HEK293 (cell line): ENCODE measurements at regions not wholly inside any gene's neighbourhood (a gene's known extent, or its start where the extent isn't known, plus 50 kb on each side); places are given as distances from the start of the nearest gene placed in this dataset.

Experiments
- CTCF ChIA-PET: fragments of 350-600 bp; formaldehyde crosslinking; extraction: SDS; loops from one replicate; lab custom pipeline; 2021; ENCODE audit warnings: antibody characterized with exemption; lab: Yijun Ruan, JAX
- POLR2A ChIA-PET: fragments of 300-600 bp; formaldehyde crosslinking; extraction: SDS; loops from one replicate; lab custom pipeline; 2020; ENCODE audit warnings: antibody characterized with exemption, inconsistent platforms; lab: Yijun Ruan, JAX
- H3K27ac ChIP-seq: fragments of 200-500 bp; sonication (Bioruptor generic); 2 replicates; pipeline ENCODE4 v1.5.1; 2014; ENCODE audit warnings: low read depth, low read length, control low read depth, inconsistent platforms; ENCODE audit errors: extremely low read depth
- H3K36me3 ChIP-seq, 2 experiments: fragments of 200-500 bp in 1 of 2; sonication (Bioruptor generic) in 1 of 2; 1 replicate in 1 of 2; 2 replicates in 1 of 2; pipeline ENCODE4 v1.5.1; 2014 to 2017; ENCODE audit warnings: inconsistent platforms in 2 of 2, low read length in 2 of 2; ENCODE audit not compliant: control insufficient read depth in 2 of 2, insufficient read depth in 1 of 2
- H3K4me1 ChIP-seq: fragments of 200-500 bp; sonication (Bioruptor generic); 2 replicates; pipeline ENCODE4 v1.5.1; 2014; ENCODE audit warnings: mild to moderate bottlenecking, low read length, inconsistent platforms; ENCODE audit not compliant: control insufficient read depth, insufficient read depth
- H3K4me3 ChIP-seq: 2 replicates; pipeline ENCODE4 v1.5.1; 2011; ENCODE audit warnings: low read depth, mild to moderate bottlenecking, control low read depth, low read length, moderate library complexity
- H3K9me3 ChIP-seq: fragments of 200-500 bp; sonication (Bioruptor generic); 2 replicates; pipeline ENCODE4 v1.5.1; 2014; ENCODE audit warnings: low read depth, low read length, inconsistent platforms; ENCODE audit not compliant: control insufficient read depth, insufficient read depth
- RBAK ChIP-seq: fragments of 450-650 bp; formaldehyde crosslinking; IDR thresholded peaks from 2 replicates; pipeline ENCODE4 v1.5.1; 2016; ENCODE audit warnings: missing biosample characterization, missing genetic modification characterization
- REPIN1 ChIP-seq: fragments of 450-650 bp; formaldehyde crosslinking; IDR thresholded peaks from 2 replicates; pipeline ENCODE4 v1.5.1; 2017; ENCODE audit warnings: missing biosample characterization, missing genetic modification characterization, low read depth
- SETDB1 ChIP-seq: IDR thresholded peaks from one replicate; pipeline ENCODE4 v1.6.1; 2017; ENCODE audit warnings: mild to moderate bottlenecking, low read length, moderate library complexity, mixed read lengths; ENCODE audit not compliant: insufficient read length
- TCF7L2 ChIP-seq: IDR thresholded peaks from 2 replicates; pipeline ENCODE4 v1.6.1; 2011; ENCODE audit warnings: low read depth, mild to moderate bottlenecking, inconsistent platforms, low read length, moderate library complexity, borderline replicate concordance
- TRIM28 ChIP-seq: IDR thresholded peaks from 2 replicates; pipeline ENCODE4 v1.6.1; 2011; ENCODE audit warnings: low read length, control low read depth, borderline replicate concordance
- ZBTB11 ChIP-seq: fragments of 450-650 bp; formaldehyde crosslinking; conservative IDR thresholded peaks from 2 replicates; pipeline ENCODE4 v1.5.1; 2016; ENCODE audit warnings: low read depth, missing biosample characterization, missing genetic modification characterization
- ZBTB21 ChIP-seq: fragments of 450-650 bp; formaldehyde crosslinking; IDR thresholded peaks from 2 replicates; pipeline ENCODE4 v1.5.1; 2017; ENCODE audit warnings: missing biosample characterization, missing genetic modification characterization
- ZNF114 ChIP-seq: fragments of 450-650 bp; formaldehyde crosslinking; IDR thresholded peaks from 2 replicates; pipeline ENCODE4 v1.5.0; 2017; ENCODE audit warnings: missing biosample characterization, missing genetic modification characterization
- ZNF174 ChIP-seq: fragments of 450-650 bp; formaldehyde crosslinking; IDR thresholded peaks from 2 replicates; pipeline ENCODE4 v1.5.0; 2017; ENCODE audit warnings: missing biosample characterization, mild to moderate bottlenecking, missing genetic modification characterization
- ZNF18 ChIP-seq: fragments of 450-650 bp; formaldehyde crosslinking; IDR thresholded peaks from 2 replicates; pipeline ENCODE4 v1.5.1; 2016; ENCODE audit warnings: missing biosample characterization, missing genetic modification characterization
- ZNF2 ChIP-seq: fragments of 450-650 bp; formaldehyde crosslinking; IDR thresholded peaks from 2 replicates; pipeline ENCODE4 v1.5.1; 2016; ENCODE audit warnings: missing biosample characterization, missing genetic modification characterization
- ZNF202 ChIP-seq: fragments of 450-650 bp; formaldehyde crosslinking; IDR thresholded peaks from 2 replicates; pipeline ENCODE4 v1.5.1; 2016; ENCODE audit warnings: missing biosample characterization, missing genetic modification characterization, borderline replicate concordance
- ZNF24 ChIP-seq: fragments of 450-650 bp; formaldehyde crosslinking; IDR thresholded peaks from 2 replicates; pipeline ENCODE4 v1.5.1; 2016; ENCODE audit warnings: missing biosample characterization, missing genetic modification characterization
- ZNF423 ChIP-seq: fragments of 450-650 bp; formaldehyde crosslinking; IDR thresholded peaks from 2 replicates; pipeline ENCODE4 v1.5.1; 2016; ENCODE audit warnings: missing biosample characterization, missing genetic modification characterization
- ZNF433 ChIP-seq: fragments of 450-650 bp; formaldehyde crosslinking; IDR thresholded peaks from 2 replicates; pipeline ENCODE4 v1.5.1; 2016; ENCODE audit warnings: missing biosample characterization, missing genetic modification characterization, low read depth
- ZNF514 ChIP-seq: fragments of 450-650 bp; formaldehyde crosslinking; IDR thresholded peaks from 2 replicates; pipeline ENCODE4 v1.5.1; 2016; ENCODE audit warnings: missing biosample characterization, missing genetic modification characterization
- ZNF521 ChIP-seq: fragments of 450-650 bp; formaldehyde crosslinking; IDR thresholded peaks from 2 replicates; pipeline ENCODE4 v1.5.1; 2017; ENCODE audit warnings: missing biosample characterization, mild to moderate bottlenecking, missing genetic modification characterization
- ZNF529 ChIP-seq: fragments of 450-650 bp; formaldehyde crosslinking; IDR thresholded peaks from 2 replicates; pipeline ENCODE4 v1.5.1; 2017; ENCODE audit warnings: missing genetic modification characterization, missing biosample characterization; ENCODE audit not compliant: insufficient replicate concordance
- ZNF580 ChIP-seq: fragments of 450-650 bp; formaldehyde crosslinking; IDR thresholded peaks from 2 replicates; pipeline ENCODE4 v1.5.1; 2016; ENCODE audit warnings: missing biosample characterization, missing genetic modification characterization
- ZNF600 ChIP-seq: fragments of 450-650 bp; formaldehyde crosslinking; IDR thresholded peaks from 2 replicates; pipeline ENCODE4 v1.5.1; 2016; ENCODE audit warnings: missing biosample characterization, missing genetic modification characterization
- ZNF626 ChIP-seq: fragments of 450-650 bp; sonication (Bioruptor Pico); formaldehyde crosslinking; IDR thresholded peaks from 2 replicates; pipeline ENCODE4 v1.5.1; 2018; ENCODE audit warnings: missing biosample characterization, missing genetic modification characterization, inconsistent platforms
- ZNF701 ChIP-seq: fragments of 450-650 bp; formaldehyde crosslinking; IDR thresholded peaks from 2 replicates; pipeline ENCODE4 v1.5.1; 2016; ENCODE audit warnings: missing biosample characterization, missing genetic modification characterization
- ZXDB ChIP-seq: fragments of 450-650 bp; formaldehyde crosslinking; IDR thresholded peaks from 2 replicates; pipeline ENCODE4 v1.5.1; 2016; ENCODE audit warnings: missing biosample characterization, missing genetic modification characterization
- TF ChIP-seq, protein P1 (sequence below): fragments of 450-650 bp; formaldehyde crosslinking; IDR thresholded peaks from 2 replicates; pipeline ENCODE4 v1.5.1; 2016; ENCODE audit warnings: missing biosample characterization, missing genetic modification characterization

DNA sequence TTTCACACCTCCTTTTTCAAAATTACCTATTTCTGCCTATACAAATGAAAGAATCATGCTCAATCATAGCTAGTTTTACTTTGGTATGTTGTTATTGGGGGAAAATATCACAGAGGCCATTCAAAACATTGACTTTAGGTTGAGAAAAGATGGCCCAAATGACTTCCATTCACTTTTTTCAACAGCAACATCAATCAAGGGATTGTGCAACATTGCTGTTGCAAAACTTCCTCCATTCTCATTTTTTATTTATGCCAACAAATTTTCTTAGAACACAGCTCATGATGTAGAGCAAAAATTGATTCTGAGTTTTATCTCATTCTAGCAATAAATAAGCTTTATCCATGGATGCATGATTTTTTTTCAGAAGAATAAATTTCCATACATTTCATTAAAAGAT is 93.6 kb upstream of the RORB start (continued):
- TF ChIP-seq ZBTB11 (tag by site-specific recombination) (no peak), ZNF24 (tag by site-specific recombination) (no peak), ZNF114 (no peak)
- TF ChIP-seq, all 188 proteins: peak for 0

GRCh38 chr9:74404620-74405019 is 92.5 kb upstream of the RORB start:
- ChIA-PET POLR2A (no interaction called here), CTCF (no interaction called here)
- H3K27ac ChIP-seq = no peak overlapping the region
- H3K4me1 ChIP-seq = no peaks in the 10 kb centered on the region
- no peaks in the 10 kb centered on the region for H3K9me3 ChIP-seq
- no peak for TF ChIP-seq TCF7L2
- TF ChIP-seq REPIN1 (tag by site-specific recombination) = no peak
- peak; percentile 93 for TF ChIP-seq SETDB1
- TF ChIP-seq ZNF174 (tag by site-specific recombination) = no peak
- TF ChIP-seq TRIM28 = peak; percentile 94
- no peak for TF ChIP-seq ZNF202
- TF ChIP-seq ZNF423 (tag by site-specific recombination) = no peak
- no peak for TF ChIP-seq ZNF2
- TF ChIP-seq, all 188 proteins: peak for 2
- Histone ChIP-seq H3K4me3 (no peak overlapping the region), H3K36me3 (no peaks in the 10 kb centered on the region)

DNA sequence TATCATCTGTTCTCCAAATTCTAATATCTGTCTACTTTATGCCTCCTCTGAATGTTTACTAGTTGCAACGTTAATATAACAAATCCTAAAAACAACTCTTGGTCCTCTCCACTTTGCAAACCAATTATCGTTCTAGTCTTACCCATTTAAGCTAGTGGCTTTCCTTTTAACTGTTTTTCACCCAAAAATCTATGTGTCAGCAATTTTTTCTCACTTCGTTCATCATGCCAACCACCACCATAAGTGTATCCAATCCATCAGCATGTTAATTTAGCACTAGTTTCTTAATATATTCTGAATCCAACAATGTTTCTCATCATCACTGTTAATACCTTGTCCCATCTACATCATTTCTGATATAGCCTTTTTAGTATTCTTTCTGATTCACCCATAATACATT is 90.0 kb upstream of the RORB start:
- no peak for TF ChIP-seq ZNF600 (tag by site-specific recombination)
- Histone ChIP-seq H3K27ac (no peak overlapping the region), H3K9me3 (no peaks in the 10 kb centered on the region), H3K36me3 (no peaks in the 10 kb centered on the region), H3K4me1 (no peaks in the 10 kb centered on the region), H3K4me3 (no peak overlapping the region)
- CTCF ChIA-PET = no interaction called here
- POLR2A ChIA-PET = no interaction called here

DNA sequence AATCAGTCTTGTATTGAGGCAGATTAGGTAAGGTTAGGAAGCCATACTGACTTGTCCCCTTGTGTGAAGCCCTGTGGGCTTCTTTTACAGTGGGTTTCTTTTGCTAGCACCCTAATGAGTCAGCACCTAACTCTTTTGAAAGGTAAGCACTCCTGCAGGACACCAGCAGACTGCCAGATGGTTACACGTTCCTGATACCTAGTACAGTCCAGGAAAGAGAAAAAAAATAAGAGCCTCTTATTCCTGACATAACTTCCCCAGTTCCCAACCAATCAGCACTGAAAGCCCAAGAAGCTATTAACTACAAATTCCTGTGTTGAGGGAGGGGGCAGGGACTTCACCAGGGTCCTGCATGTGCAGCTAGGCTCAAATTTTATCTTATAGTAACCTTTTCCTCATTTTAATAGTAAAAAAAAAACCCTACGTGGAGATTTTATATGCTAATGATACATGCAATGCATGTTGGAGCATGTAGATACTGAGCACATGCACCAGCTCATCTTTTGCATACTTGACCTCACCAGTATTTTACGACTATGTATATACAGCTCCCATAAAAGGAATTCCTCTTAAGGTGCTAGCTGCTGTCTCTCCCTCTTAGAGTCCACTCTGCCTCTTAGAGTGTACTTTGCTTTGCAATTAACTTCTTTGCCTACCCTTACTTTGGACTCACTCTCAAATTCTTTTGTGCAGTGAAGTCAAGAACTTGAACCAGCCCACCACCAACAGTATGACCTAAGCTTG is 84.7 kb upstream of the RORB start:
- TF ChIP-seq ZBTB21 (tag by site-specific recombination) (no peak), ZNF514 (tag by site-specific recombination) (no peak), ZNF701 (tag by site-specific recombination) (no peak), RBAK (no peak), ZNF580 (tag by site-specific recombination) (no peak), ZXDB (tag by site-specific recombination) (no peak), ZNF433 (tag by site-specific recombination) (no peak), ZNF626 (no peak), ZNF600 (tag by site-specific recombination) (no peak), ZNF521 (no peak), ZNF18 (no peak), ZNF529 (tag by site-specific recombination) (no peak)
- TF ChIP-seq, protein P1, sequence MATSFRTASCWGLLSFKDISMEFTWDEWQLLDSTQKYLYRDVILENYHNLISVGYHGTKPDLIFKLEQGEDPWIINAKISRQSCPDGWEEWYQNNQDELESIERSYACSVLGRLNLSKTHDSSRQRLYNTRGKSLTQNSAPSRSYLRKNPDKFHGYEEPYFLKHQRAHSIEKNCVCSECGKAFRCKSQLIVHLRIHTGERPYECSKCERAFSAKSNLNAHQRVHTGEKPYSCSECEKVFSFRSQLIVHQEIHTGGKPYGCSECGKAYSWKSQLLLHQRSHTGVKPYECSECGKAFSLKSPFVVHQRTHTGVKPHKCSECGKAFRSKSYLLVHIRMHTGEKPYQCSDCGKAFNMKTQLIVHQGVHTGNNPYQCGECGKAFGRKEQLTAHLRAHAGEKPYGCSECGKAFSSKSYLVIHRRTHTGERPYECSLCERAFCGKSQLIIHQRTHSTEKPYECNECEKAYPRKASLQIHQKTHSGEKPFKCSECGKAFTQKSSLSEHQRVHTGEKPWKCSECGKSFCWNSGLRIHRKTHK (tag by site-specific recombination) = no peak
- H3K9me3 ChIP-seq = no peaks in the 10 kb centered on the region
- no peak overlapping the region for H3K27ac ChIP-seq
- H3K4me3 ChIP-seq = no peak overlapping the region
- CTCF ChIA-PET = interaction anchor here (0.6 kb wide), 1 partner anchor 54 kb away, joined by 3 read pairs; no protein-coding TSS in a partner anchor
- H3K4me1 ChIP-seq = no peaks in the 10 kb centered on the region
- POLR2A ChIA-PET = no interaction called here
- no peaks in the 10 kb centered on the region for H3K36me3 ChIP-seq
